ENCODE measurements at regions not wholly inside any gene's neighbourhood (a gene's known extent, or its start where the extent isn't known, plus 50 kb on each side); places are given as distances from the start of the nearest gene placed in this dataset.

- TF ChIP-seq GATA1 (IDR thresholded peaks at IDR 0.05; ENCODE audit: low read depth, low read length) (no peak), POLR2A (IDR thresholded peaks at IDR 0.05; ENCODE audit: low read length) (no peak)
Measured at GRCh38 chr4:3853388-3854035, 87.3 kb downstream of the ADRA2C start.

All from erythroblast (primary cell).